Lower leg skin (tissue), 3 donors: ENCODE measurements at regions not wholly inside any gene's neighbourhood (a gene's known extent, or its start where the extent isn't known, plus 50 kb on each side); places are given as distances from the start of the nearest gene placed in this dataset.

ENCODE experiments used
- POLR2A ChIP-seq, 2 donors: fragments of 450-650 bp; IDR thresholded peaks; one replicate each; pipeline ENCODE4 v1.6.1; 2016 to 2017; ENCODE audit warnings: antibody characterized with exemption in 2 of 2, mild to moderate bottlenecking in 1 of 2, moderate library complexity in 1 of 2
- TF ChIP-seq, protein P1 (sequence below), 3 donors: fragments of 450-650 bp; IDR thresholded peaks; one replicate each; pipeline ENCODE4 v1.5.1; 2016; ENCODE audit warnings: antibody characterized with exemption in 3 of 3, mild to moderate bottlenecking in 3 of 3, moderate library complexity in 2 of 3

DNA sequence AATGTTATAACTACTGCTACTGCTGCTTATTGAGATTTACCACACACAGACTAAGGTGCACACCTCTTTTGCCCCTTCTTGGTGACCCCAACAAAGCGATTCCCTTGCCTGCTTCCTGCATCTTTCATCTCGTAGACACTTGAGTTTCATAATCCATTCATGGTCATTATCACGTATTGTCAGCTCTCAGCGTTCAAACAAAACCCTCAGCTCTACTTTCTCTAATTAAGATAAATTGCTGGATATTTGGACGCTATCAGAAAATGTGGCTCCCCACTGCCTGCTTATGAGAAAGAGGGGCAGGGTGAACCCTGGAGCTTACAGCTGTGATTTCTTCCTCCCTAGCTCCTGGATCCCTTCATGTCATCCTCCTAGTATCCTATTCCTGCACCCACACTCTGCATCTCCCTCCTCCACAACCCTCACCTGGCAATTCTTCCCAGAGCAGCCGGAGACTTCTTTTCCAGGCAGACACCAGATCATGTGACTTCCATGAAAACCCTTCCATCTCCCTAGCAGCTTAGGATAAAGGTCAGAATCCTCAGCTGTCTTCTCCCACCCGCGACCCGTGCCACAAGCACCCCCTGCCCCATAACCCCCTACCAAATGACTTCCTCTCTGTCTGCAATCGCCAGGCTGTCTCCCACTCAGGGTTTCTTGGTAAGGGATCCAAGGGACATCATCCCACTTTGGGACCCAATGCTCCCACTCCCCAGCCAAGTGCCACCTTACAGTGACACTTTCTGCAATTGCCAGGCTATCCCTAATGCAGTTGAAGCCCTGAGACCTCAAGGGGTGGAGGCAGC is 146.5 kb downstream of the NSG2 start:
- no peak for TF ChIP-seq POLR2A (IDR thresholded peaks at IDR 0.05)
- TF ChIP-seq, protein P1, sequence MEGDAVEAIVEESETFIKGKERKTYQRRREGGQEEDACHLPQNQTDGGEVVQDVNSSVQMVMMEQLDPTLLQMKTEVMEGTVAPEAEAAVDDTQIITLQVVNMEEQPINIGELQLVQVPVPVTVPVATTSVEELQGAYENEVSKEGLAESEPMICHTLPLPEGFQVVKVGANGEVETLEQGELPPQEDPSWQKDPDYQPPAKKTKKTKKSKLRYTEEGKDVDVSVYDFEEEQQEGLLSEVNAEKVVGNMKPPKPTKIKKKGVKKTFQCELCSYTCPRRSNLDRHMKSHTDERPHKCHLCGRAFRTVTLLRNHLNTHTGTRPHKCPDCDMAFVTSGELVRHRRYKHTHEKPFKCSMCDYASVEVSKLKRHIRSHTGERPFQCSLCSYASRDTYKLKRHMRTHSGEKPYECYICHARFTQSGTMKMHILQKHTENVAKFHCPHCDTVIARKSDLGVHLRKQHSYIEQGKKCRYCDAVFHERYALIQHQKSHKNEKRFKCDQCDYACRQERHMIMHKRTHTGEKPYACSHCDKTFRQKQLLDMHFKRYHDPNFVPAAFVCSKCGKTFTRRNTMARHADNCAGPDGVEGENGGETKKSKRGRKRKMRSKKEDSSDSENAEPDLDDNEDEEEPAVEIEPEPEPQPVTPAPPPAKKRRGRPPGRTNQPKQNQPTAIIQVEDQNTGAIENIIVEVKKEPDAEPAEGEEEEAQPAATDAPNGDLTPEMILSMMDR (IDR thresholded peaks at IDR 0.05): no peak
